ENCODE measurements at regions not wholly inside any gene's neighbourhood (a gene's known extent, or its start where the extent isn't known, plus 50 kb on each side); places are given as distances from the start of the nearest gene placed in this dataset.

DNA sequence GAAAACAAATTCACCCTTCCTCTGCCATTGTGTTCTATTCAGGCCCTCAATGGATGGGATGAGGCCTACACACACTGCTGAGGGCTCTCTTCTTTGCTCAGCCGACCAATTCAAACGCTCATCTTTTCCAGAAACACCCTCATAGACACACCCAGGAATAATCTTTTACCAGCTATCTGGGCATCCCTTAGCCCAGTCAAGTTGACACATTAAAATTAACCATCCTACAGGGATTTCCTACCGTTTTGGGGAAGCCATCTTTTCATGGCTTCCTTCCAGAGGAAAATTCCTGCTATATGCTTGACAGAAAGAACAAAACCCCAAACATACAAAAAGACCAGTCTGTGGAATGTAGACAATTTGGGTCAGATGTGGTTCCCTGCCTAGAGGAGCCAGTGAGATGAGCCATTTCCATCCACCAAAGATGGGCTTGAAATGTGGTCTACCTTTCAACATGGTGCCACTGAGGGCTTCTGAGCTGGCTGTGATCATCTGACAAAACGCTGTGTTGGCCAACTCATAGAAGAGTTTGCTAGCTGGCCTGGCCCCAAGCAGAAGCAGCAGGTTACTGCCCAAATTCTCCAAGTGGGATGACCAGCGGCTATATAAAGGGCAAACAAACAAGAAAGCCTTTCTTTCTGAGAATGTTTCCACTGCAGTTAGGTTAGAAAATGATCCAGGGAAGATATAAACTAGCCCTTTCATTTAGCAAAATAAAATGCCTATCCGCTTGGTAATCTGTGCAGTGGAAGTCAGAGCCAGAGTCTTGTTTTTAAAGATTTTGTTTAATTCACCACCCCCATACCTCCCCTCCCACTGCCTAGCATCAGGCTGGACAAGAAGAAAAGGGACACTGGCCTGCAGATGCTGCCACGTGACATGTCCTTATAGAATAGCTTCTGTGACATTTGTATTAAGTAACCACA is 69.1 kb upstream of the MRPS6 start:
- 86% methylated on average over 5 of the region's 7 CpGs for WGBS (ENCODE audit: insufficient coverage, low coverage, low lambda C conversion rate, missing lambda C conversion rate)
- Histone ChIP-seq H3K36me3 (no peaks in the 10 kb centered on the region), H3K27me3 (no peaks in the 10 kb centered on the region), H3K27ac (no peak overlapping the region), H3K4me1 (no peaks in the 10 kb centered on the region), H3K9me3 (no peaks in the 10 kb centered on the region), H3K4me3 (no peak overlapping the region)
- DNase-seq: no peak
- ATAC-seq: no peak
- intact Hi-C loops (cut with DNase I): no loop called here
- TF ChIP-seq POLR2A (IDR thresholded peaks at IDR 0.05): no peak
- TF ChIP-seq, protein P1, sequence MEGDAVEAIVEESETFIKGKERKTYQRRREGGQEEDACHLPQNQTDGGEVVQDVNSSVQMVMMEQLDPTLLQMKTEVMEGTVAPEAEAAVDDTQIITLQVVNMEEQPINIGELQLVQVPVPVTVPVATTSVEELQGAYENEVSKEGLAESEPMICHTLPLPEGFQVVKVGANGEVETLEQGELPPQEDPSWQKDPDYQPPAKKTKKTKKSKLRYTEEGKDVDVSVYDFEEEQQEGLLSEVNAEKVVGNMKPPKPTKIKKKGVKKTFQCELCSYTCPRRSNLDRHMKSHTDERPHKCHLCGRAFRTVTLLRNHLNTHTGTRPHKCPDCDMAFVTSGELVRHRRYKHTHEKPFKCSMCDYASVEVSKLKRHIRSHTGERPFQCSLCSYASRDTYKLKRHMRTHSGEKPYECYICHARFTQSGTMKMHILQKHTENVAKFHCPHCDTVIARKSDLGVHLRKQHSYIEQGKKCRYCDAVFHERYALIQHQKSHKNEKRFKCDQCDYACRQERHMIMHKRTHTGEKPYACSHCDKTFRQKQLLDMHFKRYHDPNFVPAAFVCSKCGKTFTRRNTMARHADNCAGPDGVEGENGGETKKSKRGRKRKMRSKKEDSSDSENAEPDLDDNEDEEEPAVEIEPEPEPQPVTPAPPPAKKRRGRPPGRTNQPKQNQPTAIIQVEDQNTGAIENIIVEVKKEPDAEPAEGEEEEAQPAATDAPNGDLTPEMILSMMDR (IDR thresholded peaks at IDR 0.05): no peak

DNA sequence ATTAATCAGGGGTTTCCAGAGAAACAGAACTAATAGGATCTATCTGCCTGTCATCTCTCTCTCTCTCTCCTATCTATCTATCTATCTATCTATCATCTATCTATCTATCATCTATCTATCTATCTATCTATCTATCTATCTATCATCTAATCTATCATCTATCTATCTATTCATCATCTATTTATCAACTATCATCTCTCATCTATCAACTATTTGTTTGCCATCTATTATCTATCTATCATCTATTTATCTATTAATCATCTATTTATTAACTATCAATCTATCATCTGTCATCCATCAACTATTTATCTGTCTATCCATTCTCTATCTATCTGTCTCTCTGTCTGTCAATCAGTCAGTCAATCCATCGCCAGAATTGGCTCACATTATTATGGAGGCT is 70.0 kb upstream of the MRPS6 start:
- no peaks in the 10 kb centered on the region for H3K27me3 ChIP-seq
- DNase-seq: no peak
- no peak overlapping the region for H3K27ac ChIP-seq
- TF ChIP-seq POLR2A (IDR thresholded peaks at IDR 0.05): no peak
- TF ChIP-seq, protein P1 (IDR thresholded peaks at IDR 0.05): no peak
- intact Hi-C loops (cut with DNase I): no loop called here
- WGBS (ENCODE audit: insufficient coverage, low coverage, low lambda C conversion rate, missing lambda C conversion rate): 94% methylated on average over 1 of the region's 1 CpG
- H3K4me1 ChIP-seq: no peaks in the 10 kb centered on the region
- no peaks in the 10 kb centered on the region for H3K36me3 ChIP-seq
- no peak for ATAC-seq
- H3K9me3 ChIP-seq: no peaks in the 10 kb centered on the region
- no peak overlapping the region for H3K4me3 ChIP-seq

- H3K4me3 ChIP-seq: no peak overlapping the region
- no peak overlapping the region for H3K27ac ChIP-seq
- H3K27me3 ChIP-seq: no peaks in the 10 kb centered on the region
- intact Hi-C loops (cut with DNase I): no loop called here
- H3K4me1 ChIP-seq: no peaks in the 10 kb centered on the region
- TF ChIP-seq, protein P1 (IDR thresholded peaks at IDR 0.05): no peak
- no peak for TF ChIP-seq POLR2A (IDR thresholded peaks at IDR 0.05)
- ATAC-seq: no peak
- DNase-seq: no peak
- WGBS (ENCODE audit: insufficient coverage, low coverage, low lambda C conversion rate, missing lambda C conversion rate): 100% methylated on average over 1 of the region's 4 CpGs
- H3K9me3 ChIP-seq: no peaks in the 10 kb centered on the region
- H3K36me3 ChIP-seq: no peaks in the 10 kb centered on the region
Measured at GRCh38 chr21:34000375-34000774, 73.0 kb upstream of the MRPS6 start.

GRCh38 chr21:33998809-33999208 is 74.6 kb upstream of the MRPS6 start:
- intact Hi-C loops (cut with DNase I): no loop called here
- no peak overlapping the region for H3K27ac ChIP-seq
- H3K9me3 ChIP-seq: no peaks in the 10 kb centered on the region
- no peak for DNase-seq
- TF ChIP-seq, protein P1 (IDR thresholded peaks at IDR 0.05): no peak
- no peak for TF ChIP-seq POLR2A (IDR thresholded peaks at IDR 0.05)
- ATAC-seq: no peak
- H3K27me3 ChIP-seq: no peaks in the 10 kb centered on the region
- no peak overlapping the region for H3K4me3 ChIP-seq
- WGBS (ENCODE audit: insufficient coverage, low coverage, low lambda C conversion rate, missing lambda C conversion rate): 89% methylated on average over 3 of the region's 8 CpGs
- no peaks in the 10 kb centered on the region for H3K4me1 ChIP-seq
- H3K36me3 ChIP-seq: no peaks in the 10 kb centered on the region

Measured in right lobe of liver (tissue), 6 donors.